IMR-90 (cell line): ENCODE measurements at regions not wholly inside any gene's neighbourhood (a gene's known extent, or its start where the extent isn't known, plus 50 kb on each side); places are given as distances from the start of the nearest gene placed in this dataset.

ENCODE experiments used
- ATAC-seq: fragments of 200-7000 bp; cut with Tn5 transposase; 2 replicates; pipeline ENCODE4 v1.9.1; 2020; ENCODE audit warnings: low read depth, mild to moderate bottlenecking, moderate library complexity
- BruUV-seq: library from RNA; stranded (reverse); fragments of 400-500 nt; replicated peaks from 2 replicates; lab custom pipeline; 2021; lab: Mats Ljungman, UMichigan
- CTCF ChIA-PET: fragments of 300-600 bp; formaldehyde crosslinking; extraction: SDS; loops from one replicate; lab custom pipeline; 2021; ENCODE audit warnings: antibody characterized with exemption; lab: Yijun Ruan, JAX
- POLR2A ChIA-PET: fragments of 300-600 bp; sonication (Branson Sonifier 250); formaldehyde crosslinking; loops from one replicate; lab custom pipeline; 2022; ENCODE audit warnings: antibody characterized with exemption; ENCODE audit not compliant: unreplicated experiment; lab: Charles Lee
- DNase-seq: peaks from one replicate; pipeline ENCODE4 v3.0.0; 2013
- H2AFZ ChIP-seq: replicated peaks from 2 replicates; pipeline ENCODE3; 2013; ENCODE audit warnings: low read length, mild to moderate bottlenecking; ENCODE audit not compliant: poor library complexity
- H2AK5ac ChIP-seq: 2 replicates; pipeline ENCODE4 v1.6.1; 2013; ENCODE audit warnings: low read depth, low read length, inconsistent platforms
- H2AK9ac ChIP-seq: replicated peaks from 2 replicates; pipeline ENCODE3; 2013; ENCODE audit warnings: mild to moderate bottlenecking, low read depth, low read length, moderate library complexity; ENCODE audit not compliant: poor library complexity
- H2BK120ac ChIP-seq: 2 replicates; pipeline ENCODE4 v1.6.1; 2013; ENCODE audit warnings: low read depth, low read length, inconsistent platforms
- H2BK15ac ChIP-seq: 3 replicates; pipeline ENCODE4 v1.6.1; 2013; ENCODE audit warnings: low read depth, low read length, inconsistent platforms
- H2BK20ac ChIP-seq: 2 replicates; pipeline ENCODE4 v1.6.1; 2013; ENCODE audit warnings: low read depth, mild to moderate bottlenecking, inconsistent platforms, low read length, moderate library complexity
- H2BK5ac ChIP-seq: 2 replicates; pipeline ENCODE4 v1.6.1; 2013; ENCODE audit warnings: mild to moderate bottlenecking, low read depth, low read length, inconsistent platforms; ENCODE audit not compliant: poor library complexity, severe bottlenecking
- H3K14ac ChIP-seq: replicated peaks from 2 replicates; pipeline ENCODE4 v1.6.1; 2013; ENCODE audit warnings: low read depth, low read length, inconsistent platforms
- H3K18ac ChIP-seq: 2 replicates; pipeline ENCODE4 v1.6.1; 2013; ENCODE audit warnings: low read depth, low read length, control low read depth
- H3K23ac ChIP-seq: 2 replicates; pipeline ENCODE4 v1.6.1; 2013; ENCODE audit warnings: low read depth, low read length, inconsistent platforms
- H3K27ac ChIP-seq: 2 replicates; pipeline ENCODE4 v1.5.1; 2013; ENCODE audit warnings: mild to moderate bottlenecking, control low read depth, low read length; ENCODE audit not compliant: insufficient read depth
- H3K27me3 ChIP-seq: 2 replicates; pipeline ENCODE4 v1.6.1; 2013; ENCODE audit warnings: low read length; ENCODE audit not compliant: control insufficient read depth, insufficient read depth
- H3K36me3 ChIP-seq: 2 replicates; pipeline ENCODE4 v1.6.1; 2013; ENCODE audit warnings: low read length, mixed read lengths; ENCODE audit not compliant: control insufficient read depth, insufficient read depth
- H3K4ac ChIP-seq: 2 replicates; pipeline ENCODE4 v1.6.1; 2013; ENCODE audit warnings: low read depth, low read length, inconsistent platforms
- H3K4me1 ChIP-seq: 2 replicates; pipeline ENCODE4 v1.6.1; 2013; ENCODE audit warnings: low read length, mixed read lengths; ENCODE audit not compliant: control insufficient read depth, insufficient read depth
- H3K4me2 ChIP-seq: 2 replicates; pipeline ENCODE4 v1.6.1; 2013; ENCODE audit warnings: low read depth, mild to moderate bottlenecking, control low read depth, low read length, moderate library complexity
- H3K4me3 ChIP-seq: 2 replicates; pipeline ENCODE4 v1.5.1; 2013; ENCODE audit warnings: low read depth, mild to moderate bottlenecking, control low read depth, low read length, moderate library complexity; ENCODE audit not compliant: insufficient read depth
- H3K56ac ChIP-seq: 2 replicates; pipeline ENCODE4 v1.6.1; 2013; ENCODE audit warnings: low read length, inconsistent platforms; ENCODE audit not compliant: insufficient read depth; ENCODE audit errors: extremely low read depth
- H3K79me1 ChIP-seq, 2 experiments: 2 replicates each; pipeline ENCODE4 v1.6.1; 2013; ENCODE audit warnings: low read length in 2 of 2, inconsistent platforms in 1 of 2, low read depth in 1 of 2
- H3K9ac ChIP-seq: 2 replicates; pipeline ENCODE4 v1.6.1; 2013; ENCODE audit warnings: low read depth, low read length, control low read depth
- H3K9me1 ChIP-seq: 2 replicates; pipeline ENCODE4 v1.6.1; 2013; ENCODE audit warnings: low read length, inconsistent platforms; ENCODE audit not compliant: insufficient read depth
- H3K9me3 ChIP-seq: 2 replicates; pipeline ENCODE4 v1.6.1; 2013; ENCODE audit warnings: low read length; ENCODE audit not compliant: control insufficient read depth, insufficient read depth
- H4K20me1 ChIP-seq: 2 replicates; pipeline ENCODE4 v1.6.1; 2013; ENCODE audit warnings: low read length, inconsistent platforms; ENCODE audit not compliant: insufficient read depth
- H4K5ac ChIP-seq: 2 replicates; pipeline ENCODE4 v1.6.1; 2013; ENCODE audit warnings: mild to moderate bottlenecking, low read depth, low read length, control low read depth
- H4K8ac ChIP-seq, 2 experiments: 2 replicates each; pipeline ENCODE4 v1.6.1; 2013; ENCODE audit warnings: low read depth in 2 of 2, low read length in 2 of 2, control low read depth in 1 of 2, inconsistent platforms in 1 of 2
- H4K91ac ChIP-seq: 2 replicates; pipeline ENCODE4 v1.6.1; 2013; ENCODE audit warnings: low read depth, low read length, inconsistent platforms; ENCODE audit not compliant: insufficient read depth
- CHD1 ChIP-seq: IDR thresholded peaks from 2 replicates; pipeline ENCODE4 v1.6.1; 2012; ENCODE audit warnings: low read depth, low read length, improper control_type of control experiment
- FOS ChIP-seq: fragments of 150-350 bp; IDR thresholded peaks from 2 replicates; pipeline ENCODE4 v1.6.1; 2016; ENCODE audit warnings: low read depth, low read length
- MXI1 ChIP-seq: IDR thresholded peaks from 2 replicates; pipeline ENCODE4 v1.6.1; 2012; ENCODE audit warnings: low read depth, mild to moderate bottlenecking, low read length, moderate library complexity, borderline replicate concordance
- POLR2A ChIP-seq: IDR thresholded peaks from 2 replicates; pipeline ENCODE4 v1.6.1; 2012; ENCODE audit warnings: mild to moderate bottlenecking, low read depth, low read length
- RAD21 ChIP-seq: IDR thresholded peaks from 2 replicates; pipeline ENCODE4 v1.6.1; 2012; ENCODE audit warnings: low read length, improper control_type of control experiment
- RFX5 ChIP-seq: IDR thresholded peaks from 2 replicates; pipeline ENCODE4 v1.8.0; 2012; ENCODE audit warnings: low read depth, mild to moderate bottlenecking, low read length, moderate library complexity
- WGBS, 2 experiments: methylation state at CpG; one replicate each; pipeline versions ENCODE4 v1.1.5 to v1.1.7; 2013; ENCODE audit warnings: missing lambda C conversion rate in 2 of 2; ENCODE audit not compliant: insufficient read length in 1 of 2; ENCODE audit errors: extremely low coverage in 2 of 2; 5-methylcytosine and 5-hydroxymethylcytosine counted together
- dilution Hi-C: fragments of 300-500 bp; cut with HindIII; formaldehyde crosslinking; loops from one replicate; pipeline ENCODE4 v1.14.3; 2018; ENCODE audit warnings: low sequenced_read_pairs; ENCODE audit not compliant: unreplicated experiment
- in situ Hi-C: fragments of 300-500 bp; cut with MboI; formaldehyde crosslinking; loops from 3 replicates; pipeline ENCODE4 v1.14.3; 2019; ENCODE audit warnings: low sequenced_read_pairs, inconsistent platforms, mixed read lengths
- intact Hi-C: fragments of 100-400 bp; cut with micrococcal nuclease; formaldehyde crosslinking; loops from 2 replicates; pipeline ENCODE4 v1.10.0; 2022

DNA sequence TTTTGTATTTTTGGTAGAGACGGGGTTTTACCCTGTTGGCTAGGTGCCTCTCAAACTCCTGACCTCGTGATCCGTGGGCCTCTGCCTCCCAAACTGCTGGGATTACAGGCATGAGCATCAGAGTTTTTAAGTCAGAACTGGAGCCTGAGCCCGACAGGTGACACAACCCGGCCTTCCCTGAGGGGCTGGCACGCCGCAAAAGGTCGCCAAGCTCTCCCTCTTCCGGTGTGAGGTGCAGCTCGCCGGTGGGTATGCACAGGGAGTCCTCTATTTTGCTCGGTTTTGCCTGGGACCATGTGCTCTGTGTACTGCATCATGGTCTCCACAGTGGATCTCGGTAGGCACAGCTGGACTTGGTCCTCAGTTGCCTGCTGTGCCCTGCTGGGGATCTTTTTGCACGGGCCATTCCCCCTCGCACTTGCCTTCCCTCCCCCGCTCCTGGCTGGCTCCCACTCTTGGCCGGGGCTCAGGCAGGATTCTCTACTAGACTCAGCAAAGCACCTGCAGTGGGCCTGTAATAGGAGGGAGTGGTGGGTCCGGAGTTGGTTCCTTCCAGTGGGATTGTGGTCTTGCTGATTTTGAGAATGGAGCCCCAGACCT lies 101.2 kb upstream of the KLF13 start:
- no peak overlapping the region for H3K23ac ChIP-seq

More for the DNA sequence above, 101.2 kb upstream of the KLF13 start:
- BruUV-seq = no TSS peak
- H3K4me3 ChIP-seq = no peak overlapping the region
- no peaks in the 10 kb centered on the region for H3K36me3 ChIP-seq
- H2AK9ac ChIP-seq = no peak overlapping the region
- no peak overlapping the region for H3K9ac ChIP-seq
- DNase-seq (no peak), ATAC-seq (no peak)
- no peaks in the 10 kb centered on the region for H4K20me1 ChIP-seq
- in situ Hi-C loops (loop anchor here (5.0 kb wide), 1 partner anchor 52 kb away; no protein-coding TSS in a partner anchor), intact Hi-C loops (no loop called here), dilution Hi-C loops (no loop called here)
- no peak overlapping the region for H4K91ac ChIP-seq
- no peak overlapping the region for H2AK5ac ChIP-seq
- no peaks in the 10 kb centered on the region for H3K9me1 ChIP-seq
- H4K8ac ChIP-seq = no peak overlapping the region
- ChIA-PET CTCF (no interaction called here), POLR2A (no interaction called here)
- no peak overlapping the region for H2BK5ac ChIP-seq
- 78% methylated on average over 10 of the region's 18 CpGs; no CpG with 5 or more reads in 1 of the 2 experiments for WGBS, 2 experiments
- H3K14ac ChIP-seq = no peak overlapping the region
- no peak overlapping the region for H2AFZ ChIP-seq
- H3K56ac ChIP-seq = no peak overlapping the region
- no peaks in the 10 kb centered on the region for H3K79me1 ChIP-seq
- no peak overlapping the region for H3K4me2 ChIP-seq
- H2BK20ac ChIP-seq = no peak overlapping the region
- H3K9me3 ChIP-seq = peaks cover 2% of the 10 kb centered on the region; the same call in 1 of the 2 replicates
- H2BK15ac ChIP-seq = no peak overlapping the region
- H3K18ac ChIP-seq = no peak overlapping the region
- no peak overlapping the region for H3K4ac ChIP-seq
- no peak overlapping the region for H3K27ac ChIP-seq
- no peak overlapping the region for H4K5ac ChIP-seq
- H3K4me1 ChIP-seq = no peaks in the 10 kb centered on the region; the same call in 1 of the 2 replicates
- no peak overlapping the region for H2BK120ac ChIP-seq
- peaks cover 12% of the 10 kb centered on the region for H3K27me3 ChIP-seq
- TF ChIP-seq CHD1 = no peak
- no peak for TF ChIP-seq FOS
- no peak for TF ChIP-seq MXI1
- TF ChIP-seq RAD21 = no peak
- no peak for TF ChIP-seq RFX5
- no peak for TF ChIP-seq POLR2A
